Lung (tissue), 11 donors: ENCODE measurements at regions not wholly inside any gene's neighbourhood (a gene's known extent, or its start where the extent isn't known, plus 50 kb on each side); places are given as distances from the start of the nearest gene placed in this dataset.

Experiments used
- ATAC-seq: fragments of 200-7000 bp; cut with Tn5 transposase; one replicate; pipeline ENCODE4 v1.9.1; 2020; ENCODE audit warnings: moderate number of reproducible peaks; ENCODE audit not compliant: insufficient read depth, low FRiP score
- DNase-seq, 3 donors: peaks; one replicate each; pipeline ENCODE4 v3.0.0-alpha.2; 2013 to 2017
- H3K27ac ChIP-seq, 2 donors: one replicate each; pipeline ENCODE4 v1.5.1; 2013; ENCODE audit warnings: mild to moderate bottlenecking in 2 of 2, moderate library complexity in 2 of 2, control low read depth in 1 of 2, inconsistent platforms in 1 of 2, low read depth in 1 of 2, low read length in 1 of 2
- H3K27me3 ChIP-seq, 3 donors: one replicate each; pipeline ENCODE4 v1.5.1; 2013; ENCODE audit warnings: low read length in 2 of 3; ENCODE audit not compliant: control insufficient read depth in 3 of 3, insufficient read depth in 3 of 3
- H3K36me3 ChIP-seq, 4 donors: one replicate each; pipeline ENCODE4 v1.5.1; 2013; ENCODE audit warnings: low read length in 4 of 4, mild to moderate bottlenecking in 1 of 4, moderate library complexity in 1 of 4; ENCODE audit not compliant: control insufficient read depth in 4 of 4, insufficient read depth in 4 of 4
- H3K4me1 ChIP-seq, 5 donors: one replicate each; pipeline ENCODE4 v1.5.1; 2013; ENCODE audit warnings: low read length in 5 of 5, mild to moderate bottlenecking in 2 of 5, moderate library complexity in 1 of 5; ENCODE audit not compliant: control insufficient read depth in 5 of 5, insufficient read depth in 5 of 5
- H3K4me3 ChIP-seq: one replicate; pipeline ENCODE4 v1.5.1; 2013; ENCODE audit warnings: mild to moderate bottlenecking, control low read depth, moderate library complexity
- H3K9ac ChIP-seq, 2 donors: one replicate each; pipeline ENCODE4 v1.5.1; 2013; ENCODE audit warnings: low read length in 2 of 2, control low read depth in 1 of 2; ENCODE audit not compliant: insufficient read depth in 1 of 2
- H3K9me3 ChIP-seq, 4 donors: one replicate each; pipeline ENCODE4 v1.5.1; 2013; ENCODE audit warnings: low read length in 3 of 4, mild to moderate bottlenecking in 1 of 4, moderate library complexity in 1 of 4; ENCODE audit not compliant: control insufficient read depth in 4 of 4, insufficient read depth in 3 of 4
- CTCF ChIP-seq: IDR thresholded peaks from 2 replicates; pipeline ENCODE4 v1.5.1; 2012; ENCODE audit warnings: mild to moderate bottlenecking; ENCODE audit errors: control extremely low read depth, extremely low read depth
- WGBS, 2 donors: extraction: QIAGEN DNeasy Blood & Tissue Kit; methylation state at CpG; one replicate each; pipeline ENCODE4 v1.1.7; 2013; 5-methylcytosine and 5-hydroxymethylcytosine counted together
- donor health status: control.
- donor health status: control.
- donor health status: Bipolar disorder and iron deficiency.
- donor health status: healthy.
- donor health status: DM: yes; HTN: yes; CAD: no.

GRCh38 chr7:84829719-84830118, 357.1 kb downstream of the SEMA3D start:
- DNase-seq (no peak), ATAC-seq (no peak)
- H3K27ac ChIP-seq, result no peak overlapping the region
- no peaks in the 10 kb centered on the region for H3K4me1 ChIP-seq
- no peaks in the 10 kb centered on the region for H3K36me3 ChIP-seq
- TF ChIP-seq CTCF, result no peak
- H3K9me3 ChIP-seq, result no peaks in the 10 kb centered on the region
- H3K27me3 ChIP-seq, result no peaks in the 10 kb centered on the region
- no peak overlapping the region for H3K4me3 ChIP-seq
- H3K9ac ChIP-seq, result no peak overlapping the region

GRCh38 chr7:84824057-84824651, 362.7 kb downstream of the SEMA3D start:
- no peaks in the 10 kb centered on the region for H3K9me3 ChIP-seq
- no peak overlapping the region for H3K4me3 ChIP-seq
- no peaks in the 10 kb centered on the region for H3K4me1 ChIP-seq
- WGBS, 2 donors, result 73 to 77% methylated on average over 3 of the region's 3 CpGs
- DNase-seq (no peak), ATAC-seq (no peak)
- no peaks in the 10 kb centered on the region for H3K27me3 ChIP-seq
- TF ChIP-seq CTCF, result no peak
- no peak overlapping the region for H3K27ac ChIP-seq
- H3K36me3 ChIP-seq, result no peaks in the 10 kb centered on the region
- H3K9ac ChIP-seq, result no peak overlapping the region

GRCh38 chr7:84823530-84823929, 363.3 kb downstream of the SEMA3D start:
- no peaks in the 10 kb centered on the region for H3K27me3 ChIP-seq
- DNase-seq (no peak), ATAC-seq (no peak)
- no peak overlapping the region for H3K9ac ChIP-seq
- no peaks in the 10 kb centered on the region for H3K36me3 ChIP-seq
- no peaks in the 10 kb centered on the region for H3K9me3 ChIP-seq
- H3K4me3 ChIP-seq, result no peak overlapping the region
- 55 to 64% methylated on average over 2 of the region's 2 CpGs for WGBS, 2 donors
- no peak for TF ChIP-seq CTCF
- H3K4me1 ChIP-seq, result no peaks in the 10 kb centered on the region
- no peak overlapping the region for H3K27ac ChIP-seq

- no peaks in the 10 kb centered on the region for H3K36me3 ChIP-seq
- no peak for TF ChIP-seq CTCF
- no peak overlapping the region for H3K27ac ChIP-seq
- no peak overlapping the region for H3K9ac ChIP-seq
- H3K4me1 ChIP-seq, result no peaks in the 10 kb centered on the region
- 93% methylated on average over 6 of the region's 6 CpGs for WGBS, 2 donors
- no peak for DNase-seq
- ATAC-seq, result no peak
- no peaks in the 10 kb centered on the region for H3K27me3 ChIP-seq
- H3K9me3 ChIP-seq, result no peaks in the 10 kb centered on the region
- no peak overlapping the region for H3K4me3 ChIP-seq
Measured at GRCh38 chr7:84822941-84823510, 363.8 kb downstream of the SEMA3D start.
